ENCODE measurements at regions not wholly inside any gene's neighbourhood (a gene's known extent, or its start where the extent isn't known, plus 50 kb on each side); places are given as distances from the start of the nearest gene placed in this dataset.

GRCh38 chr13:85586856-85587255 lies 212.4 kb downstream of the SLITRK6 start (continued):
- TF ChIP-seq, protein P1, sequence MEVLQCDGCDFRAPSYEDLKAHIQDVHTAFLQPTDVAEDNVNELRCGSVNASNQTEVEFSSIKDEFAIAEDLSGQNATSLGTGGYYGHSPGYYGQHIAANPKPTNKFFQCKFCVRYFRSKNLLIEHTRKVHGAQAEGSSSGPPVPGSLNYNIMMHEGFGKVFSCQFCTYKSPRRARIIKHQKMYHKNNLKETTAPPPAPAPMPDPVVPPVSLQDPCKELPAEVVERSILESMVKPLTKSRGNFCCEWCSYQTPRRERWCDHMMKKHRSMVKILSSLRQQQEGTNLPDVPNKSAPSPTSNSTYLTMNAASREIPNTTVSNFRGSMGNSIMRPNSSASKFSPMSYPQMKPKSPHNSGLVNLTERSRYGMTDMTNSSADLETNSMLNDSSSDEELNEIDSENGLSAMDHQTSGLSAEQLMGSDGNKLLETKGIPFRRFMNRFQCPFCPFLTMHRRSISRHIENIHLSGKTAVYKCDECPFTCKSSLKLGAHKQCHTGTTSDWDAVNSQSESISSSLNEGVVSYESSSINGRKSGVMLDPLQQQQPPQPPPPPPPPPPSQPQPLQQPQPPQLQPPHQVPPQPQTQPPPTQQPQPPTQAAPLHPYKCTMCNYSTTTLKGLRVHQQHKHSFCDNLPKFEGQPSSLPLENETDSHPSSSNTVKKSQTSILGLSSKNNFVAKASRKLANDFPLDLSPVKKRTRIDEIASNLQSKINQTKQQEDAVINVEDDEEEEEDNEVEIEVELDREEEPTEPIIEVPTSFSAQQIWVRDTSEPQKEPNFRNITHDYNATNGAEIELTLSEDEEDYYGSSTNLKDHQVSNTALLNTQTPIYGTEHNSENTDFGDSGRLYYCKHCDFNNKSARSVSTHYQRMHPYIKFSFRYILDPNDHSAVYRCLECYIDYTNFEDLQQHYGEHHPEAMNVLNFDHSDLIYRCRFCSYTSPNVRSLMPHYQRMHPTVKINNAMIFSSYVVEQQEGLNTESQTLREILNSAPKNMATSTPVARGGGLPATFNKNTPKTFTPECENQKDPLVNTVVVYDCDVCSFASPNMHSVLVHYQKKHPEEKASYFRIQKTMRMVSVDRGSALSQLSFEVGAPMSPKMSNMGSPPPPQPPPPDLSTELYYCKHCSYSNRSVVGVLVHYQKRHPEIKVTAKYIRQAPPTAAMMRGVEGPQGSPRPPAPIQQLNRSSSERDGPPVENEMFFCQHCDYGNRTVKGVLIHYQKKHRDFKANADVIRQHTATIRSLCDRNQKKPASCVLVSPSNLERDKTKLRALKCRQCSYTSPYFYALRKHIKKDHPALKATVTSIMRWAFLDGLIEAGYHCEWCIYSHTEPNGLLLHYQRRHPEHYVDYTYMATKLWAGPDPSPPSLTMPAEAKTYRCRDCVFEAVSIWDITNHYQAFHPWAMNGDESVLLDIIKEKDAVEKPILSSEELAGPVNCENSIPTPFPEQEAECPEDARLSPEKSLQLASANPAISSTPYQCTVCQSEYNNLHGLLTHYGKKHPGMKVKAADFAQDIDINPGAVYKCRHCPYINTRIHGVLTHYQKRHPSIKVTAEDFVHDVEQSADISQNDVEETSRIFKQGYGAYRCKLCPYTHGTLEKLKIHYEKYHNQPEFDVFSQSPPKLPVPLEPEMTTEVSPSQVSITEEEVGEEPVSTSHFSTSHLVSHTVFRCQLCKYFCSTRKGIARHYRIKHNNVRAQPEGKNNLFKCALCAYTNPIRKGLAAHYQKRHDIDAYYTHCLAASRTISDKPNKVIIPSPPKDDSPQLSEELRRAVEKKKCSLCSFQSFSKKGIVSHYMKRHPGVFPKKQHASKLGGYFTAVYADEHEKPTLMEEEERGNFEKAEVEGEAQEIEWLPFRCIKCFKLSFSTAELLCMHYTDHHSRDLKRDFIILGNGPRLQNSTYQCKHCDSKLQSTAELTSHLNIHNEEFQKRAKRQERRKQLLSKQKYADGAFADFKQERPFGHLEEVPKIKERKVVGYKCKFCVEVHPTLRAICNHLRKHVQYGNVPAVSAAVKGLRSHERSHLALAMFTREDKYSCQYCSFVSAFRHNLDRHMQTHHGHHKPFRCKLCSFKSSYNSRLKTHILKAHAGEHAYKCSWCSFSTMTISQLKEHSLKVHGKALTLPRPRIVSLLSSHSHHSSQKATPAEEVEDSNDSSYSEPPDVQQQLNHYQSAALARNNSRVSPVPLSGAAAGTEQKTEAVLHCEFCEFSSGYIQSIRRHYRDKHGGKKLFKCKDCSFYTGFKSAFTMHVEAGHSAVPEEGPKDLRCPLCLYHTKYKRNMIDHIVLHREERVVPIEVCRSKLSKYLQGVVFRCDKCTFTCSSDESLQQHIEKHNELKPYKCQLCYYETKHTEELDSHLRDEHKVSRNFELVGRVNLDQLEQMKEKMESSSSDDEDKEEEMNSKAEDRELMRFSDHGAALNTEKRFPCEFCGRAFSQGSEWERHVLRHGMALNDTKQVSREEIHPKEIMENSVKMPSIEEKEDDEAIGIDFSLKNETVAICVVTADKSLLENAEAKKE (CRISPR knock-in tag; IDR thresholded peaks at IDR 0.05) = no peak
- TF ChIP-seq ZNF114 (CRISPR knock-in tag; IDR thresholded peaks at IDR 0.05) = no peak

- Histone ChIP-seq H3K27me3 (ENCODE audit: insufficient read depth) (no peaks in the 10 kb centered on the region), H3K4me1 (ENCODE audit: insufficient read depth) (peaks cover 16% of the 10 kb centered on the region), H3F3A (replicated peaks; ENCODE audit: low read depth) (no peaks in the 10 kb centered on the region), H3K36me3 (ENCODE audit: insufficient read depth) (no peaks in the 10 kb centered on the region), H4K20me1 (replicated peaks; ENCODE audit: insufficient read depth) (no peaks in the 10 kb centered on the region), H3K79me2 (replicated peaks; ENCODE audit: insufficient read depth) (no peaks in the 10 kb centered on the region), H3K4me3 (no peak overlapping the region), H2AFZ (no peak overlapping the region), H3K27ac (ENCODE audit: low read depth) (no peak overlapping the region), H3K4me2 (no peak overlapping the region), H3K9me2 (ENCODE audit: insufficient read depth) (no peaks in the 10 kb centered on the region)
- Mint-ChIP-seq H3K27me3 (ENCODE audit: insufficient read depth, low read depth, poor library complexity) (no peaks in the 10 kb centered on the region), H3K4me3 (no peak overlapping the region), H3K4me1 (peaks cover 23% of the 10 kb centered on the region), H3K9me3 (peaks cover 6% of the 10 kb centered on the region), H3K27ac (no peak overlapping the region), H3K36me3 (ENCODE audit: low read depth) (peaks cover 9% of the 10 kb centered on the region; the same call in 2 of the 3 replicates)
- TF ChIP-seq JUNB (IDR thresholded peaks at IDR 0.05; ENCODE audit: unreplicated experiment) (no peak), CTCF (conservative IDR thresholded peaks at IDR 0.05; ENCODE audit: low read depth in 2 of 2) (no peak), STAT1 (IDR thresholded peaks at IDR 0.05; ENCODE audit: unreplicated experiment) (no peak), ZNF114 (CRISPR knock-in tag; IDR thresholded peaks at IDR 0.05) (no peak), POLR2AphosphoS5 (IDR thresholded peaks at IDR 0.05; ENCODE audit: low read depth) (no peak), REST (IDR thresholded peaks at IDR 0.05; ENCODE audit: unreplicated experiment) (no peak), ETS1 (IDR thresholded peaks at IDR 0.05) (no peak), NANOG (IDR thresholded peaks at IDR 0.05; ENCODE audit: borderline replicate concordance) (no peak), EZH2phosphoT487 (IDR thresholded peaks at IDR 0.05; ENCODE audit: unreplicated experiment) (no peak)
- DNase-seq (ENCODE audit: low spot score) (no peak), ATAC-seq (no peak)
These were observed 212.8 kb downstream of the SLITRK6 start for GRCh38 chr13:85586422-85586831.
